Keratinocyte (primary cell): ENCODE measurements at regions not wholly inside any gene's neighbourhood (a gene's known extent, or its start where the extent isn't known, plus 50 kb on each side); places are given as distances from the start of the nearest gene placed in this dataset.

Experiments
- DNase-seq: peaks from one replicate; pipeline ENCODE4 v3.0.0-alpha.2; 2011; ENCODE audit warnings: low read depth, missing footprints, low spot score
- FAIRE-seq: peaks from 2 replicates; lab custom pipeline; 2011; peaks lifted over from hg19 to GRCh38; lab: Jason Lieb, UNC
- H2AFZ ChIP-seq: 2 replicates; pipeline ENCODE4 v1.6.0; 2012; ENCODE audit warnings: low read length, control low read depth, inconsistent platforms; ENCODE audit not compliant: control insufficient read depth
- H3K27ac ChIP-seq: 2 replicates; pipeline ENCODE4 v1.5.1; 2011; ENCODE audit warnings: low read length; ENCODE audit not compliant: control insufficient read depth, insufficient read depth
- H3K27me3 ChIP-seq: 3 replicates; pipeline ENCODE4 v1.6.0; 2011; ENCODE audit warnings: low read length; ENCODE audit not compliant: control insufficient read depth, insufficient read depth; ENCODE audit errors: extremely low read depth
- H3K36me3 ChIP-seq, 2 experiments: 2 replicates in 1 of 2; 3 replicates in 1 of 2; pipeline ENCODE4 v1.5.1; 2011; ENCODE audit warnings: low read length in 2 of 2, mild to moderate bottlenecking in 1 of 2; ENCODE audit not compliant: control insufficient read depth in 2 of 2, insufficient read depth in 2 of 2; ENCODE audit errors: extremely low read depth in 1 of 2
- H3K4me1 ChIP-seq: 3 replicates; pipeline ENCODE4 v1.5.1; 2011; ENCODE audit warnings: low read length; ENCODE audit not compliant: control insufficient read depth, insufficient read depth; ENCODE audit errors: extremely low read depth
- H3K4me2 ChIP-seq: 3 replicates; pipeline ENCODE4 v1.6.0; 2011; ENCODE audit warnings: low read depth, low read length; ENCODE audit not compliant: control insufficient read depth, insufficient read depth; ENCODE audit errors: extremely low read depth
- H3K4me3 ChIP-seq, 3 experiments: fragments of 200-600 bp in 1 of 3; sonication (generic) in 1 of 3; 2 replicates in 2 of 3; 3 replicates in 1 of 3; pipeline ENCODE4 v1.5.1; 2011 to 2016; ENCODE audit warnings: low read length in 3 of 3, mild to moderate bottlenecking in 3 of 3, control low read depth in 2 of 3, inconsistent platforms in 1 of 3, low read depth in 1 of 3, mixed read lengths in 1 of 3, mixed run types in 1 of 3, moderate library complexity in 1 of 3; ENCODE audit not compliant: control insufficient read depth in 2 of 3, insufficient read depth in 2 of 3; ENCODE audit errors: extremely low read depth in 1 of 3
- H3K79me2 ChIP-seq: 2 replicates; pipeline ENCODE4 v1.6.0; 2012; ENCODE audit warnings: low read length; ENCODE audit not compliant: control insufficient read depth, insufficient read depth
- H3K9ac ChIP-seq: 3 replicates; pipeline ENCODE4 v1.6.0; 2011; ENCODE audit warnings: low read length; ENCODE audit not compliant: control insufficient read depth, insufficient read depth; ENCODE audit errors: extremely low read depth
- H3K9me1 ChIP-seq: 3 replicates; pipeline ENCODE4 v1.6.0; 2011; ENCODE audit warnings: low read length; ENCODE audit not compliant: control insufficient read depth, insufficient read depth; ENCODE audit errors: extremely low read depth
- H3K9me3 ChIP-seq: 2 replicates; pipeline ENCODE4 v1.5.1; 2012; ENCODE audit warnings: low read depth, low read length; ENCODE audit not compliant: control insufficient read depth
- H4K20me1 ChIP-seq: 3 replicates; pipeline ENCODE4 v1.6.0; 2011; ENCODE audit warnings: low read length; ENCODE audit not compliant: control insufficient read depth, insufficient read depth; ENCODE audit errors: extremely low read depth
- EZH2 ChIP-seq: IDR thresholded peaks from one replicate; pipeline ENCODE4 v1.6.1; 2012; ENCODE audit warnings: inconsistent platforms, mild to moderate bottlenecking, low read length, moderate library complexity
- dilution Hi-C: fragments of 300-500 bp; cut with MboI; formaldehyde crosslinking; loops from one replicate; pipeline ENCODE4 v1.7.0; 2020; ENCODE audit warnings: low sequenced_read_pairs; ENCODE audit not compliant: extremely low pct_ligation_motif_present
- TF ChIP-seq, protein P1 (sequence below), 3 experiments: IDR thresholded peaks in 1 of 3; conservative IDR thresholded peaks in 1 of 3; optimal IDR thresholded peaks in 1 of 3; 2 replicates in 2 of 3; 3 replicates in 1 of 3; pipeline versions ENCODE3 to v1.5.1; 2011; ENCODE audit warnings: low read length in 3 of 3, mild to moderate bottlenecking in 3 of 3, moderate library complexity in 2 of 3, control low read depth in 1 of 3, inconsistent platforms in 1 of 3; ENCODE audit not compliant: insufficient read depth in 2 of 3; ENCODE audit errors: extremely low read depth in 1 of 3

DNA sequence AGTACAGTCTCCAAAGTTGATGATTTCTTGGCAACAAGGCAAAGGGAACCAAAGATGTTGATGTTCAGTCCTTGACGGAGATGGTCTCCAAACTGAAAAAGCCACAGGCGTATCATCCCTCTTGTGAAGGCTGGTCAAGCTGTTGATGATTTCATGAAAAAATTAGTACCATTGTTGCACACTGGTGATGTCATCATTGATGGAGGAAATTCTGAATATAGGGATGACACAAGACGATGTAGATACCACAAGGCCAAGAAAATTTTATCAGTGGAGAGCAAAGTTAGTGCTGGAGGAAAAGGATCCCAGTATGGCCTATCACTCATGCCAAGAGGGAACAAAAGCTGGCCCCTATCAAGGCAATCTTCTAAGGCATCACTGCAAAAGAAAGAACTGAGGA, 88.7 kb upstream of the KRR1 start:
- DNase-seq (no peak), FAIRE-seq (no peak)
- Histone ChIP-seq H3K27ac (no peak overlapping the region), H3K4me3 (no peak overlapping the region), H3K9me1 (no peaks in the 10 kb centered on the region), H4K20me1 (no peaks in the 10 kb centered on the region), H3K9me3 (no peaks in the 10 kb centered on the region), H3K79me2 (no peaks in the 10 kb centered on the region), H3K27me3 (no peaks in the 10 kb centered on the region), H2AFZ (no peak overlapping the region), H3K4me1 (no peaks in the 10 kb centered on the region), H3K36me3 (no peaks in the 10 kb centered on the region), H3K9ac (no peak overlapping the region), H3K4me2 (no peak overlapping the region)
- TF ChIP-seq EZH2 = no peak
- TF ChIP-seq, protein P1, sequence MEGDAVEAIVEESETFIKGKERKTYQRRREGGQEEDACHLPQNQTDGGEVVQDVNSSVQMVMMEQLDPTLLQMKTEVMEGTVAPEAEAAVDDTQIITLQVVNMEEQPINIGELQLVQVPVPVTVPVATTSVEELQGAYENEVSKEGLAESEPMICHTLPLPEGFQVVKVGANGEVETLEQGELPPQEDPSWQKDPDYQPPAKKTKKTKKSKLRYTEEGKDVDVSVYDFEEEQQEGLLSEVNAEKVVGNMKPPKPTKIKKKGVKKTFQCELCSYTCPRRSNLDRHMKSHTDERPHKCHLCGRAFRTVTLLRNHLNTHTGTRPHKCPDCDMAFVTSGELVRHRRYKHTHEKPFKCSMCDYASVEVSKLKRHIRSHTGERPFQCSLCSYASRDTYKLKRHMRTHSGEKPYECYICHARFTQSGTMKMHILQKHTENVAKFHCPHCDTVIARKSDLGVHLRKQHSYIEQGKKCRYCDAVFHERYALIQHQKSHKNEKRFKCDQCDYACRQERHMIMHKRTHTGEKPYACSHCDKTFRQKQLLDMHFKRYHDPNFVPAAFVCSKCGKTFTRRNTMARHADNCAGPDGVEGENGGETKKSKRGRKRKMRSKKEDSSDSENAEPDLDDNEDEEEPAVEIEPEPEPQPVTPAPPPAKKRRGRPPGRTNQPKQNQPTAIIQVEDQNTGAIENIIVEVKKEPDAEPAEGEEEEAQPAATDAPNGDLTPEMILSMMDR (optimal IDR thresholded peaks at IDR 0.05 in 1 of 3, IDR thresholded peaks at IDR 0.05 in 1 of 3, conservative IDR thresholded peaks at IDR 0.05 in 1 of 3; ENCODE audit: extremely low read depth in 1 of 3, insufficient read depth in 2 of 3, low read length in 3 of 3) = no peak
- dilution Hi-C loops = no loop called here

DNA sequence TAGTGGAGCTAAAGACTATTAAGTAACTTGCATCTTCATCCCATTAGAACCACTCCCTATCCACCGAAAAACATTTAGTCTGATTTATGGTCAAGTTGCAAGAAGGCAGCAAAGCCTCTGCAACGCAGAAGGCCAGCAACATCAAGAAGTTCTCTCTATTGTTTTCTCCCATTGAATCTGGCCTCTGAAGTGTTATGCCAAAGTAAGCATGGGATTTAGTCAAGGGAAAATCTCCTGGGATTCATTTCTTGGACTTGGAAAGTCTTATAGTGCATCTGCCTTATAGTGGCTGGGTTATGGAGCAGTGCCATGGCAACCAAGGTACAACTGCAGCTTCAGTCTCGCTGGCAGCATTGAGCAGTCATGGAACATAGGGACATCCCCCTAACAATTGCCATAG, 87.7 kb upstream of the KRR1 start:
- no peak for DNase-seq
- Histone ChIP-seq H4K20me1 (no peaks in the 10 kb centered on the region), H3K27me3 (no peaks in the 10 kb centered on the region), H3K4me2 (no peak overlapping the region), H3K27ac (no peak overlapping the region), H2AFZ (no peak overlapping the region), H3K79me2 (no peaks in the 10 kb centered on the region), H3K9me3 (no peaks in the 10 kb centered on the region), H3K36me3 (no peaks in the 10 kb centered on the region), H3K4me3 (no peak overlapping the region), H3K9me1 (no peaks in the 10 kb centered on the region), H3K9ac (no peak overlapping the region), H3K4me1 (no peaks in the 10 kb centered on the region)
- no peak for FAIRE-seq
- dilution Hi-C loops = no loop called here
- TF ChIP-seq, protein P1 (optimal IDR thresholded peaks at IDR 0.05 in 1 of 3, IDR thresholded peaks at IDR 0.05 in 1 of 3, conservative IDR thresholded peaks at IDR 0.05 in 1 of 3; ENCODE audit: extremely low read depth in 1 of 3, insufficient read depth in 2 of 3, low read length in 3 of 3) = no peak
- TF ChIP-seq EZH2 = no peak
